MM.1S (cell line): ENCODE measurements at regions not wholly inside any gene's neighbourhood (a gene's known extent, or its start where the extent isn't known, plus 50 kb on each side); places are given as distances from the start of the nearest gene placed in this dataset.

Experiments
- CTCF ChIP-seq: fragments of 300-600 bp; sonication (generic); IDR thresholded peaks from 2 replicates; pipeline ENCODE4 v1.5.1; 2016; ENCODE audit warnings: antibody characterized with exemption, low read length, mixed read lengths
- EZH2 ChIP-seq: fragments of 300-600 bp; sonication (generic); optimal IDR thresholded peaks from 2 replicates; pipeline ENCODE3; 2017; ENCODE audit warnings: low read depth, mild to moderate bottlenecking, antibody characterized with exemption, low read length, mixed read lengths
- EZH2phosphoT487 ChIP-seq: fragments of 300-600 bp; sonication (generic); IDR thresholded peaks from 2 replicates; pipeline ENCODE4 v1.6.1; 2018; ENCODE audit warnings: antibody characterized with exemption, low read length

GRCh38 chr17:77641718-77642117 is 316.8 kb upstream of the TNRC6C start:
- TF ChIP-seq EZH2 = no peak
- no peak for TF ChIP-seq CTCF
- no peak for TF ChIP-seq EZH2phosphoT487
